Muscle layer of duodenum (tissue), 2 donors: ENCODE measurements at regions not wholly inside any gene's neighbourhood (a gene's known extent, or its start where the extent isn't known, plus 50 kb on each side); places are given as distances from the start of the nearest gene placed in this dataset.

Source experiments
- H3K27ac ChIP-seq: one replicate; pipeline ENCODE4 v1.7.0; 2013; ENCODE audit warnings: mild to moderate bottlenecking, low read length
- H3K27me3 ChIP-seq: one replicate; pipeline ENCODE4 v1.7.0; 2013; ENCODE audit warnings: low read depth, mild to moderate bottlenecking, control low read depth, low read length
- H3K36me3 ChIP-seq, 2 donors: one replicate each; pipeline ENCODE4 v1.7.0; 2013; ENCODE audit warnings: low read length in 2 of 2, control low read depth in 1 of 2, mild to moderate bottlenecking in 1 of 2; ENCODE audit not compliant: insufficient read depth in 2 of 2, control insufficient read depth in 1 of 2
- H3K4me1 ChIP-seq, 2 donors: one replicate each; pipeline ENCODE4 v1.7.0; 2013; ENCODE audit warnings: low read length in 2 of 2, mild to moderate bottlenecking in 2 of 2, control low read depth in 1 of 2, moderate library complexity in 1 of 2; ENCODE audit not compliant: insufficient read depth in 2 of 2, control insufficient read depth in 1 of 2
- H3K4me3 ChIP-seq, 2 donors: one replicate each; pipeline ENCODE4 v1.7.0; 2013; ENCODE audit warnings: low read length in 2 of 2, low read depth in 1 of 2, mild to moderate bottlenecking in 1 of 2
- H3K9me3 ChIP-seq, 2 donors: one replicate each; pipeline ENCODE4 v1.7.0; 2013; ENCODE audit warnings: low read length in 2 of 2, control low read depth in 1 of 2, mild to moderate bottlenecking in 1 of 2; ENCODE audit not compliant: control insufficient read depth in 1 of 2
- donor health status: healthy.

DNA sequence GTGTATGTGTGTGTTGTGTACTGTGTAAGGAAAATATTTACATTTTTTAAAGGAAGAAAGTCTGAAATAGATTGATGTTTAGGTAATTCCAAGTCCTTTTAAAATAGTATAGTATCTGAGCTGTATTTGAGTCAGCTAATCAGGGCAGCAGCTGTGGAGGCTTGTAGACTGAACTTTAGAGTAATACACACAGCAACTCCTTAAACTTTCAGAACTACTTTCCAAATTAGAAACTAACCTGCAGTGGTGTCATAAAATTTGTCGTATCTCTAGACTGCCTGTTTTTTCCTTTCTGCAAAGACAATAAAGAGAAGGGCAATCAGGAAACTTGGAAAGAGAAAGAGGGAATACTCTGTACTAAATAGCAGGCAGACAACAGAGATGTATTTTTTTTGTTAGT, 391.0 kb upstream of the AZI2 start:
- Histone ChIP-seq H3K9me3 (peaks cover 0 to 2% of the 10 kb centered on the region in 2 donors), H3K36me3 (no peaks in the 10 kb centered on the region), H3K4me3 (no peak overlapping the region), H3K27ac (no peak overlapping the region), H3K27me3 (no peaks in the 10 kb centered on the region), H3K4me1 (no peaks in the 10 kb centered on the region)

DNA sequence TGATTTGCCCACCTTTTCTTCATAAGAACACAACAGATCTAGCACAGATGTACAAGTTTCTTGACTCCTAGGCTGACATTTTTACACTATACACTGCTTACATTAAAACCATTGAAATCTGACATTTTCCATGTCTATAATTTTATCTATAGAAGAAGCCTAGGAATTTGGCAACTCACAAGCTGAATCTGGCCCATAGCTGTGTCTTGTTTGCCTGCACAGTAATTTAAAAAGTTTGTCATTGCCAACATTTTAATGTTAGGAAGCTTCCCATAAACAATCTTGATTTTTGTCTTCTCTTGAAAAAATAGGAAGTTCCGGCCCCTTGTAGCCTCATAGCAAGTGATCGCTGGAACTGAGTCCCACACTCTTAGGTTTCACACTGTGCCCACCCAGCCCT, 394.6 kb upstream of the AZI2 start:
- H3K27ac ChIP-seq, result no peak overlapping the region
- no peaks in the 10 kb centered on the region for H3K27me3 ChIP-seq
- no peaks in the 10 kb centered on the region for H3K9me3 ChIP-seq
- H3K4me1 ChIP-seq, result peaks cover 0 to 5% of the 10 kb centered on the region in 2 donors
- H3K36me3 ChIP-seq, result no peaks in the 10 kb centered on the region
- H3K4me3 ChIP-seq, result no peak overlapping the region

DNA sequence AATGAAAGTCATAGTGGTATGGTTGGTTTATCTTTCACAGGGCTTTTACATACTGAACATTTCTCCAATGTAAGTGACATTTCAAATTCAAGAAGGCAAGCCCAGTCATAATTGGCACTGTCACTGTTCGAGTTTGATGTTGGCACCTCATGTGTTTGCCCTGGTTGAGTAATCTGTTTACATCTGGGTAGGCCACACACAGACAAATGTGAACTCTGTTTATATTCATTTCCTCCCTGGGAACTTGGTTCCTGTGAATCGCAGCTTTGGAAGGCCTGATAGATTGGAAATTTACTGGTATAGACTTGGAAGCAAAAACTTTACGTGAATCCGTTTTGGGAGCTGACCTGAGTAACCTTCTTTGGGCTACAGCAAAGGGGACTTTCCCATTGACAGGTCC, 395.2 kb upstream of the AZI2 start:
- no peaks in the 10 kb centered on the region for H3K9me3 ChIP-seq
- peaks cover 0 to 5% of the 10 kb centered on the region in 2 donors for H3K4me1 ChIP-seq
- H3K4me3 ChIP-seq, result no peak overlapping the region
- H3K36me3 ChIP-seq, result no peaks in the 10 kb centered on the region
- no peaks in the 10 kb centered on the region for H3K27me3 ChIP-seq
- H3K27ac ChIP-seq, result no peak overlapping the region

DNA sequence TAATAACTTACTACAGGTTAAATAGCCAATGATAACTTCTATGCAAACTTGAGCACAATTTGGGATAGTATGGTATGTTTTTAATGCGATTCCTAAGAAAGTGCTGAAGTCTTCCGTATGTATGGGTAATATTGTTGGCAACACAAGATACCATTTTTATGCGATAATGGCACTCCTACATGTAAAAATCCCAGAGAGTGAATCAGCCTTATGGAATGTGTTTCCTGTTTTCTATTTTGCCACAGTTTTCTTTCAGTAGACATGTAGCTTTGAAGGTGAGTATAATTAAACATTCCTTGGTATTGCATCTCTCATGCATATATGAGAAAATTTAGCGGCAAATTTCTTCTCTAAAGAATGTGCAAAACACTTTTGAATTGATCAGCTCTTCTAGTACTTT, 396.8 kb upstream of the AZI2 start:
- Histone ChIP-seq H3K9me3 (no peaks in the 10 kb centered on the region), H3K36me3 (no peaks in the 10 kb centered on the region), H3K4me3 (no peak overlapping the region), H3K27ac (no peak overlapping the region), H3K27me3 (no peaks in the 10 kb centered on the region), H3K4me1 (peaks cover 0 to 5% of the 10 kb centered on the region in 2 donors)

DNA sequence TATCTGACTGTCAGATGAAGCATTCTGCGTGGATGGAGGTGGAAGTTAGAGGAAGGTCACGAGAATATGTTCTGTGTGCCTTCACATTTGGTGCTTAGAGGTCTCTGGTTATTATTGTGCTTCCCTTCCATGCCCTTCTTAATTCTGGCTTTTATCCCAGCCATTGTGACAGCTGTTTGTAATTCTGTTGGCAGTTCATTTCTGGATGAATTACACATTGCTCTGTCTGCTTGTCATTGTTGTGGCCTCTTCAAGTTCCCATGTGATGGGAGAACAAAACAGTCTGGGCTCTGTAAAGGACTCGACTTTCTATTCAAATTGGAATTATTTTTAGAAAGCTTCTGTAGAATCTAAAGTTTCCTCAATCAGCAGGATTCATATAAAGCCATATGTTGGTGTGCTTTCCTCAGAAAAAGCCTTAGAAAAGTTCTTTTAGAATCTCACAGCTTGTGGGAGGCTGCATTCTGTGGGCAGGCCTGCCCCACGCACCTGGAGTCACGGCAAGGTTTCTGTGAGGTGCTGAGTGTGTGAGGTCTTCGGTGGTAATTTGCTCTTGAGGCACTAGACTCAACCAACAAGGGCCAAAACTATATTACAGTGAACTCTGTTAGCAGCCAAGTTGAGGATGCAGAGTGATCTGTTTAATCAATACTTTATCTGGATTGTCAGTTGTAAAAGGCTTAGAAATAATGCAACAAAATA, 397.4 kb upstream of the AZI2 start:
- no peaks in the 10 kb centered on the region for H3K27me3 ChIP-seq
- peaks cover 0 to 6% of the 10 kb centered on the region in 2 donors for H3K9me3 ChIP-seq
- no peak overlapping the region for H3K27ac ChIP-seq
- H3K4me3 ChIP-seq, result no peak overlapping the region
- H3K36me3 ChIP-seq, result no peaks in the 10 kb centered on the region
- H3K4me1 ChIP-seq, result peaks cover 0 to 5% of the 10 kb centered on the region in 2 donors

DNA sequence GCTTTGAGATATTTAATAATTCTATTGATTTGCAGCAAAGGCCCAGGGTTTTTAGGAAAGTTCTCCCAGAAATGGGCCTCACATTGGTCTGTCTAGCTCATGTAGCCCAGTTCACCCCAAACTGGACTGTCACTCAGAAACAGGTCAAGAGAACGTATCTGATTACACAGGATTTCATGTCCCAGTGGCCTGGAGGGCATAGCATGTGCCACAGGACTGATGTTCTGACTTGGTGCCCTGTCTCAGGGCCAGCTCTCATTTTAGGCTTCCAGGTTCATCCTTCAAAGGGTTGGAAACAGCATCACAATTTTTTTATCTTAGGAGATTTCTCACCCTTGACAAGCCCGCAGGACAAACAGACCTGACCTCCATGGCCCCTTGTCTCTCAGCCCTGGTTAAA, 398.4 kb upstream of the AZI2 start:
- Histone ChIP-seq H3K4me1 (peaks cover 0 to 5% of the 10 kb centered on the region in 2 donors), H3K36me3 (no peaks in the 10 kb centered on the region), H3K27ac (no peak overlapping the region), H3K4me3 (no peak overlapping the region), H3K9me3 (peaks cover 0 to 8% of the 10 kb centered on the region in 2 donors), H3K27me3 (no peaks in the 10 kb centered on the region)

DNA sequence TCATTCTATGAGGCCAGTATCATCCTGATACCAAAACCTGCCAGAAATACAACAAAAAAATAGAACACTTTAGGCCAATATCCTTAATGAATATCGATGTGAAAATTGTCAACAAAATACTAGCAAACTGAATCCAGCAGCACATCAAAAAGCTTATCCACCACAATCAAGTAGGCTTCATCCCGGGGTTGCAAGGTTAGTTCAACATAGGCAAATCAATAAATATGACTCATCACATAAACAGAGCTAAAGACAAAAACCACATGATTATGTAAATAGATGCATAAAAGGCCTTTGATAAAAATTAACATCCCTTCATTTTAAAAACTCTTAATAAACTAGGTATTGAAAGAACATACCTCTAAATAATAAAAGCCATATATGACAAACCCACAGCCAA, 403.2 kb upstream of the AZI2 start:
- no peaks in the 10 kb centered on the region for H3K27me3 ChIP-seq
- H3K4me1 ChIP-seq, result no peaks in the 10 kb centered on the region
- H3K4me3 ChIP-seq, result no peak overlapping the region
- H3K36me3 ChIP-seq, result no peaks in the 10 kb centered on the region
- H3K9me3 ChIP-seq, result peaks cover 0 to 12% of the 10 kb centered on the region in 2 donors
- H3K27ac ChIP-seq, result no peak overlapping the region

DNA sequence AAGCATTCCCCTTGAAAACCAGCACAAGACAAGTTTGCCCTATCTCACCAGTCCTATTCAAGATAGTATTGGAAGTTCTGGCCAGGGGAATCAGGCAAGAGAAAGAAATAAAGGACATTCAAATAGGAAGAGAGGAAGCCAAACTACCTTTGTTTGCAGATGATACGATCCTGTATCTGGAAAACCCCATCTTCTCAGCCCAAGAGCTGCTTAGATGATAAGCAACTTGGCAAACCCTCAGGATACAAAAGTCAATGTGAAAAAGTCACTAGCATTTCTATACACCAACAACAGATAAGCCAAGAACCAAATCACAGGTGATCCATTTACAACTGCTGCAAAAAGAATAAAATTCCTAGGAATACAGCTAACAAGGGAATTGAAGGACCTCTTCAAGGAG, 403.7 kb upstream of the AZI2 start:
- Histone ChIP-seq H3K4me1 (no peaks in the 10 kb centered on the region), H3K36me3 (no peaks in the 10 kb centered on the region), H3K4me3 (no peak overlapping the region), H3K27me3 (no peaks in the 10 kb centered on the region), H3K27ac (no peak overlapping the region), H3K9me3 (peaks cover 0 to 12% of the 10 kb centered on the region in 2 donors)

DNA sequence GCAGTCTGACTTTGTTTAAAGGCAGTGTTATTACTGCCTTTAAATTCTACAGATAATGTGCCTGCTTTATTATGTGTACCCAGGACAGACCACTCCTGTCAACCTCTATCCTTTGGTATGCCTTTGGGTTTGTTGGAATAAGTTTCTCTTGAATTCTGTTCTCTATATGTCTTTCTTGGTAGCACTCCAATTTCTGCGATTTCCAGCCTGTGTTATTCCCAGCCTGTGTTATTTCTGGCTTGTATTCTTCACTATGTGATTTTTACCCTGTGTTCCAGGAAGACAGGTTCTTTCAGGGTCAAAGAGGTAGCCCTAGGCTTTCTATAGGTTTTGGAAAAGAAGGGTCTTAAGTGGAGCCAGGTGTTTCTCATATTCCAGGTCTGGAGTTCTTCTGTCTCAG, 407.4 kb upstream of the AZI2 start:
- Histone ChIP-seq H3K9me3 (peaks cover 0 to 6% of the 10 kb centered on the region in 2 donors), H3K27ac (no peak overlapping the region), H3K4me1 (no peaks in the 10 kb centered on the region), H3K36me3 (no peaks in the 10 kb centered on the region), H3K4me3 (no peak overlapping the region), H3K27me3 (no peaks in the 10 kb centered on the region)

DNA sequence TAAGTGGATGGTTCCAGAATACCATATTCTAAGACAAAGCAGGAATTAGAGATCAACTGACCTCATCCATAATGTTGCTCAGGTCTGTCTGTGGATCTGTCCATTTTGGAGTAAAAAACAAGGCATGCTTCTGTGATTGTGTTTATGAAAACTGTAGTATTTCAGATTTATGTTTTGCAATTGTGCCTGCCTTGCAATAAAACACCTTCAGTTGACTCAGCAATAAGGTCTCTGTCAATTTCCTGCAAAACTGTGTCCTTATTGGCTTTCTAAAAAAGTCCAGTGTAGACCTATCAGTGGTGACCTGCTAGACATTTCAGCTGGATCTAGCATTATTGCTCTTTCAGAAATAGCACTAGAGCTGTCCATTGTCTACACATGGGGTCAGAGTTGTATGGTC, 409.5 kb upstream of the AZI2 start:
- Histone ChIP-seq H3K9me3 (peaks cover 0 to 3% of the 10 kb centered on the region in 2 donors), H3K27ac (no peak overlapping the region), H3K27me3 (no peaks in the 10 kb centered on the region), H3K36me3 (no peaks in the 10 kb centered on the region), H3K4me1 (no peaks in the 10 kb centered on the region), H3K4me3 (no peak overlapping the region)

DNA sequence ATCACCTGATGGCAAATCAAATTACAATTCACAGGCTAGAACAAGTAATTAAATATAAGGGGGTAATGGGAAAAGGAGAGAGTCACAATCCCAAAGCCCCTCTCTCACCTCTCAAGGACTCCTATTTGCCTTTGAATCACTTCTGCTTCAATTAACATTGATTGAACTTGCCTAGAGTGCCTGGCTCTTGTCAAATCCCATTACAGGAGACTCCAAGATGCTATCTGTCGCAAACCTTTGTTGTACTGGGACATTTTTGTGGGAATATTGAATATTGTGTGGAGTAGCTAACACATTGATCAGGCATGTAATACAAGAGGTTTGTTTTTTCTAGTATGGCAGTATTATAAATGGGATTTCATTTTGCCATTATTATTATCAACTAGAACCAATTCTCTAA, 412.8 kb upstream of the AZI2 start:
- Histone ChIP-seq H3K9me3 (no peaks in the 10 kb centered on the region), H3K4me3 (no peak overlapping the region), H3K4me1 (no peaks in the 10 kb centered on the region), H3K36me3 (no peaks in the 10 kb centered on the region), H3K27ac (no peak overlapping the region), H3K27me3 (no peaks in the 10 kb centered on the region)

DNA sequence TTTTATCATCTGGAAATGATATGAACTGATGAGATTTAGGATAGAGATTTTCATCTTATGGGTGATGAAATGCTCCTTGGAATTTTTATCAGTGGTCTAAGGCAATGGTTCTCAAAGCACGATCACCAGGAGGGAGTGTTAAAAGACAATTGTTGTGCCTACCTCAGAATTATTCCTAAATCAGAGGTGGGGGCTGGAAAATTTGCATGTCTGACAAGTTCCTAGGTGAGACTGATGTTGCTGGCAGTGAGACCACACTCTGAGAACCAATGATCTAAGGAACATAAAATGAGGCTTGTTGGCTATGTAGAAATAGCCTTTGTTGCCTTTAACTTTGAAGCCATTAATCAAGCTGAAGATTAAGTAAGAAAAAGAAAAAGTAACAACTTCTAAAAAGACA, 416.6 kb upstream of the AZI2 start:
- no peak overlapping the region for H3K27ac ChIP-seq
- H3K4me1 ChIP-seq, result no peaks in the 10 kb centered on the region
- H3K36me3 ChIP-seq, result no peaks in the 10 kb centered on the region
- no peak overlapping the region for H3K4me3 ChIP-seq
- no peaks in the 10 kb centered on the region for H3K27me3 ChIP-seq
- peaks cover 0 to 7% of the 10 kb centered on the region in 2 donors for H3K9me3 ChIP-seq
